EH (cell line): ENCODE measurements at regions not wholly inside any gene's neighbourhood (a gene's known extent, or its start where the extent isn't known, plus 50 kb on each side); places are given as distances from the start of the nearest gene placed in this dataset.
A peak's percentile ranks its signal among the peaks of the same experiment; 100 is the strongest.
"Not testable (repeated sequence)": the region's sequence is repeated elsewhere in the genome, so short reads cannot be mapped to it uniquely, and the experiment has no call there.

ENCODE experiments used
- DNase-seq: peaks from one replicate; pipeline ENCODE4 v3.0.0-alpha.2; 2015; ENCODE audit warnings: low read depth

GRCh38 chr1:144140243-144140642, 168.5 kb upstream of the FAM72C start:
- not testable (repeated sequence) for DNase-seq

GRCh38 chr1:144105006-144105405, 133.2 kb upstream of the FAM72C start:
- DNase-seq = not testable (repeated sequence)

GRCh38 chr1:144104000-144104677, 132.4 kb upstream of the FAM72C start:
- DNase-seq = peak; percentile 4

GRCh38 chr1:144103156-144103880, 131.5 kb upstream of the FAM72C start:
- DNase-seq = not testable (repeated sequence)

DNA sequence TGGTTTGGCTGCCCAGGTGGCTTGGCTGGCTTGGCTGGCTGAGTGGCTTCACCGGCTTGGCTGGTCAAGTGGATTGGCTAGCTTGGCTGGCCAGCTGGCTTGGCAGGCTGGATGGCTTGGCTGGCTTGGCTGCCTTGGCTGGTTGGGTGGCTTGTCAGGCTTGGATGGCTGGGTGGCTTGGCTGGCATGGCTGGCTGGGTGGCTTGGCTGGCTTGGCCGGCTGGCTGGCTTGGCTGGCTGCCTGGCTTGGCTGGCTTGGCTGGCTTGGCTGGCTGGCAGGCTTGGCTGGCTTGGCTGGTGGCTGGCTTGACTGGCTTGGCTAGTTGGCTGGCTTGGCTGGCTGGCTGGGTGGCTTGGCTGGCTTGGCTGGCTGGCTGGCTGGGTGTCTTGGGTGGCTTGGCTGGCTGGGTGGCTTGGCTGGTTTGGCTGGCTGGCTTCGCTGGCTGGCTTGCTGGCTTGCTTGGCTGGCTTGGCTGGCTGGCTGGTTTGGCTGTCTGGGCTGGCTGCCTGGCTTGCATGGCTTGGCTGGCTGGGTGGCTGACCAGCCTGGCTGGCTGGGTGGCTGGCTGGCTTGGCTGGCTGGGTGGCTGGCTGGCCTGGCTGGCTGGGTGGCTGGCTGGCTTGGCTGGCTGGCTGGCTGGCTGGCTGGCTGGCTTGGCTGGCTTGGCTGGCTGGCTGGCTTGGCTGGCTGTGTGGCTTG, 130.4 kb upstream of the FAM72C start:
- not testable (repeated sequence) for DNase-seq

DNA sequence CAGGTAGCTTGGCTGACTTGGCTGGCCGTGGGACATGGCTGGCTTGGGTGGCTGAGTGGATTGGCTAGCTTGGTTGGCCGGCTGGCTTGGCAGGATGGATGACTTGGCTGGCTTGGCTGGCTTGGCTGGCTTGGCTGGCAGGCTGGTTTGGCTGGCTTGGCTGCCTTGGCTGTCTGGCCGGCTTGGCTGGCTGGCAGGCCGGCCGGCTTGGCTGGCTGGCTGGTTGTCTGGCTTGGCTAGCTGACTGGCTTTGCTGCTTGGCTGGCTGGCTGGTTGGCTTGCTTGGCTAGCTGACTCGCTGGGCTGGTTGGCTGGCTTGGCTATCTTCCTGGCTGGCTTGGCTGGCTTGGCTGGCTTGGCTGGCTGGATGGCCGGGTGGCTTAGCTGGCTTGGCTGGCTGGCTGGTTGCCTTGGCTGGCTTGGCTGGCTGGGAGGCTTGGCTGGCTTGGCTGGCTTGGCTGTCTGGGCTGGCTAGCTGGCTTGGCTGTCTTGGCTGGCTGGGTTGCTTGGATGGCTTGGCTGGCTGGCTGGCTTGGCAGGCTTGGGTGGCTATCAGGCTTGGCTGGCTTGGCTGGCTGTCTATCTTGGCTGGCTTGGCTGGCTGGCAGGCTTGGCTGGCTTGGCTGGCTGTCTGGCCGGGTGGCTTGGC, 129.7 kb upstream of the FAM72C start:
- DNase-seq = no peak

DNA sequence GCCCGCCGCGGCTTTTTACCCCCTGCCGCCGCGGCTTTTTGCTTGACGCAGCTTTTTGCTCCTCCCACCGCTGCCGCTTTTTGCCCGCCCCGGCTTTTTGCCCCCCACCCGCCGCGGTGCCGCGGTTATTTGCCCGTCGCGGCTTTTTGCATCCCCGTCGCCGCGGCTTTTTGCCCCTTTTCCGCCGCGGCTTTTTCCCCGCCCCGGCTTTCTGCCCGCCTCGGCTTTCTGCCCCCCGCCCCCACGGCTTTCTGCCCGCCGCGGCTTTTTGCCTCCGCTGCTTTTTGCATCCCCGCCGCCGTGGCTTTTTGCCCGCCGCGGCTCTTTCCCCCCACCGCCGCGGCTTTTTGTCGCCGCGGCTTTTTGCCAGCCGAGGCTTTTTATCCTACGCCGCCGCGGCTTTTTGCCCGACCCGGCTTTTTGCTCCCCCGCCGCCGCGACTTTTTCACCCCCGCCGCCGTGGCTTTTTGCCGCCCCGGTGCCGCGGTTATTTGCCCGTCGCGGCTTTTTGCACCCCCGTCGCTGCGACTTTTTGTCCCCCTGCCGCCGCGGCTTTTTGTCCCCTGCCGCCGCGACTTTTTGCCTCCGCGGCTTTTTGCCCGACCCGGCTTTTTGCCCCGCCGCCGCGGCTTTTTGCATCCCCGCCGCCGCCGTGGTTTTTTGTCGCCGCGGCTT, 105.5 kb upstream of the FAM72C start:
- peak; percentile 4 for DNase-seq

- not testable (repeated sequence) for DNase-seq
These were observed 104.9 kb upstream of the FAM72C start for GRCh38 chr1:144076646-144077045.

DNA sequence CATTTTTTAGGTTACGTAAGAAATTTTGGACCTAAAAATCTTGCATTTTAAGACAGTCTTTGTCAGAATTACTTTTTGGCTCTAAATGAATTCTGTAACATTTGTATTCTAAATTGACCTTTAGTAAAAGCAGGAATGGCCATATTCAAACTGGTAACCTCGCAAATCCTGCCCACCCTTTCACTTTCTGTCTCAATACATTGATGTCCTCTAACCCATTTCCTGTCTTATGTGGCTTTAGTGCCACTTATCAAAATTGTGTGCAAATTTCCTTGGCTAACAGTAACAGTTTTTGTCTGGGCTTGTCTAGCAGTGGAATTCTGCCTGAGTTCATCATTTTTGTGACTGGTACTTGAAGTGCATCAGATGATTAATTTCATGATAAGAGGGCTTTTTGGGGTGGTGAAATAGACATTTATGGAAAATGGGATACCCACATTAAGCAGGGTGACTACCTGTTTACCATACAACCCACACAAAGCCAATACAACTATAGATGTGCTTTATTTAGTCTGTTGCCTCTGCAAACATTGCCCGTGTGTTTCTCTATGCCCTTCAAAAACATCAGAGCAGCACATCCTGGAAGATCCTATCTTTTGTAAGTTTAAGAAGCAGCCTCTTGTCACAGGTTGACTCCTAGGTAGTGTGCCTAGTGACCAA, 98.7 kb upstream of the FAM72C start:
- DNase-seq = not testable (repeated sequence)

DNA sequence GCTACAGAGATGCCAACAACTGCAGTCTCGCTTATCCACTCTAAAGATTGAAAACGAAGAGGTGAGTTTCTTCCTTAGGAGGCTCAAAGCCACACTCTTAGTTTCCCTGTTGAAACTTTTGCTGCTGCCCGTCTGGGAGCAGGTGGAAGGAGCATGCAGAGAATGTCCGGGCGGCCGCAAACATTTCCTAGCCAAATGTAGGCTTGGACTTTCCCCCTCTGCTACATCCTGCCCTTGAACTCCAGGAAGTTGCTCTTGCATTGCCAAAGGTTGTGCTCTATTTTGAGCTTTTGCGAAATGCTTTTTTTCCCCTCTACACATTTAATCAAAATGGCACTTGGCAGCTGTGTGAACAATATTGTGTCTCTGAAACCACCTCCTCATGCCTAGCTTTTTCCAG, 95.3 kb upstream of the FAM72C start:
- DNase-seq = not testable (repeated sequence)

- DNase-seq = not testable (repeated sequence)
These were observed 94.5 kb upstream of the FAM72C start for GRCh38 chr1:144066071-144066813.

DNA sequence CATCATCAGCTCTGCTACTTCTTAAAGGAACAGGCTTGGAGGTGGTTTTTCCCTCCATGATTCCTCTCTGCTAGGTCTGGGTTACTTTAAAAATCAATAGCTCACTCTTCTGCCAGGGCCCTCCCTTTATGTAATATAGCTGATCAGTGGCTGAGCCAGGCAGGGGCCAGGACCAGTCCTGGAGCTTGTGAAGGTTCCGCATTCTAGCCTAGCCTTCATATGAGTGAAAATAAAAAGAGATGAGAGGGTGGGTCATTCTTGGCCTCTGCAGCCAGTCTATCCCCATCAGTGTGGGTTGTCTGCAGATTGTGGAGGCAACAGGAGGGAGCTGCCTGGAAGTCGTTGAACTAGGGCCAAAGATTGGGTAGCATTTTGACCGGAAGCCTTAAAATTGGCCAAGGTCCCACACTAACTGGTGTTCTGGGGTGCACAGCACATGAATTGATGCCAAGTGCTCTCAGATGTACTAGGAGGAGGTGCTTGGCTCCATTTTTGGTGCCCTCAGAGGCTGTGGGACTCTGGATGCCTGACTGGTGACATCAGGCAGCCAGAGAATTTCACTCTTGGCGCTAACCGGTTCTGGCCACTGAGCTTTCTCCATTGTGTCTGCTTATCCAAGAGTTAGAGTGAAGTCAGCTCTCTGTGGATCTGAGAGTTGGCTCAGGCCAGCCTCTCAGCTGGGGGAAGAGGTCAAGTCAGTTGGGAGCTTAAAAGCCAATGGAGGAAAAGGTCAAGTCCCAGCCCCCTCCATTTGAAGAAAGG, 93.7 kb upstream of the FAM72C start:
- DNase-seq = not testable (repeated sequence)

- not testable (repeated sequence) for DNase-seq
These were observed 77.6 kb upstream of the FAM72C start for GRCh38 chr1:144049365-144049764.

GRCh38 chr1:144046645-144047044, 74.9 kb upstream of the FAM72C start:
- not testable (repeated sequence) for DNase-seq

- DNase-seq = not testable (repeated sequence)
These were observed 74.2 kb upstream of the FAM72C start for GRCh38 chr1:144045751-144046546.

GRCh38 chr1:144042251-144042650, 70.5 kb upstream of the FAM72C start:
- not testable (repeated sequence) for DNase-seq

DNA sequence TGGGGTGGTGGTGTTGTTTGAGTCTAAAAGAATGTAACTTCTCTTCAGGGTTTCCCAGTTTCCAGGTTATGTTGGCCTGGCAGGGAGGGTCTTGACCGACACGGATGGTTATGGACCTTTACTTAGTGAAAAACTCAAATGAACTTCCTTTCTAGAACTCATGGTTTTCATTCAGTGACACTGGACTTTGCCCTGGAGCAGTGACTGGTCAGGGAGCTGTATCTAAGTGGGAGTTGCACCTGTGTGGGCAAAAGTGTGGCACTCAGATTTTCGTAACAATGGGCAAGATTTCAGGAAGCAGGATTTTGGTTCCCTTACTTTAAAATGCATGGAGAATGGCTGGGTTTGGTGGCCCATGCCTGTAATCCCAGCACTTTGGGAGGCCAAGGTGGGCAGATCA, 68.5 kb upstream of the FAM72C start:
- DNase-seq = not testable (repeated sequence)

- DNase-seq = not testable (repeated sequence)
These were observed 62.3 kb upstream of the FAM72C start for GRCh38 chr1:144034045-144034444.

- not testable (repeated sequence) for DNase-seq
These were observed 59.8 kb upstream of the FAM72C start for GRCh38 chr1:144031550-144031949.
